ENCODE measurements at regions not wholly inside any gene's neighbourhood (a gene's known extent, or its start where the extent isn't known, plus 50 kb on each side); places are given as distances from the start of the nearest gene placed in this dataset.
"Not testable (repeated sequence)": the region's sequence is repeated elsewhere in the genome, so short reads cannot be mapped to it uniquely, and the experiment has no call there.

- no peak for DNase-seq (ENCODE audit: low read depth in 4 of 6, low spot score in 6 of 6)
- Histone ChIP-seq H3K27ac (ENCODE audit: low read depth, low read length) (no peak overlapping the region), H3K9me3 (ENCODE audit: control insufficient read depth, insufficient read depth, low read length) (no peaks in the 10 kb centered on the region), H3K27me3 (ENCODE audit: control insufficient read depth, insufficient read depth, low read length) (no peaks in the 10 kb centered on the region), H3K36me3 (ENCODE audit: control insufficient read depth, insufficient read depth, low read length) (no peaks in the 10 kb centered on the region), H3K4me1 (ENCODE audit: control insufficient read depth, insufficient read depth, low read length) (no peaks in the 10 kb centered on the region), H3K4me3 (ENCODE audit: low read depth, low read length) (no peak overlapping the region)
- WGBS (ENCODE audit: insufficient coverage), result no CpG with 5 or more reads among the region's 2 CpGs
Observed at GRCh38 chr10:80025281-80025680, 53.2 kb upstream of the TMEM254 start.

DNA sequence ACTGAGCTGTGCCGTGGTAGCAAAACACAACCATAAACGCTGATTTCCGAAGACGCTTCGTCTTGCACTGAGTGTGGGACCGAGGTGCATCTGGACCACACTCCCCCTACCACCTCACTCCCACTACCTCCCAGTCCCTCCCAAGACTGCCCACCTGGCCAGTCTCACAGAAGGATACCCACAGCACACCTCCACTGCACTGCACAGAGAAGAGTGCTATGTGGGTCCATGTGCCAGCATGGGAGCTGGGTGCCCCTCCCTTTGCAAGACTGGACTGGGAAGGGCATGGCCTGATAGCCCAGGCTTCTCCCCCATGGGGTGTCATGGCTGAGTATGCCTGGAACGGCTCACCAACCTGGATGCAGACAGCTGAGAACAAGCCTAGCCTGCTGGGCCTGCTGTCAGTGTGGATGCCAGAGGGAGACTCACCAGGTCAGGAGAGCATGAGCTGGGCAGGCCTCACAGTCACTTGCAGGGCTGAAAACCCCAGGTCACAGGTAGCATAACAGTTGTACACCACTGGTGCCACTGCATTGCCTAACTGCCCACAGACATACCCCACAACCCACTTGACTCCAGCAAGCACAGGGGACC lies 56.0 kb upstream of the TMEM254 start:
- not testable (repeated sequence) for H3K27ac ChIP-seq (ENCODE audit: low read depth, low read length); DNase-seq (ENCODE audit: low read depth in 4 of 6, low spot score in 6 of 6); H3K36me3 ChIP-seq (ENCODE audit: control insufficient read depth, insufficient read depth, low read length); H3K9me3 ChIP-seq (ENCODE audit: control insufficient read depth, insufficient read depth, low read length); H3K27me3 ChIP-seq (ENCODE audit: control insufficient read depth, insufficient read depth, low read length); H3K4me1 ChIP-seq (ENCODE audit: control insufficient read depth, insufficient read depth, low read length); H3K4me3 ChIP-seq (ENCODE audit: low read depth, low read length)
- 93% methylated on average over 1 of the region's 7 CpGs for WGBS (ENCODE audit: insufficient coverage)

GRCh38 chr10:80018406-80018984 lies 60.0 kb upstream of the TMEM254 start:
- H3K36me3 ChIP-seq (ENCODE audit: control insufficient read depth, insufficient read depth, low read length); H3K27ac ChIP-seq (ENCODE audit: low read depth, low read length); H3K9me3 ChIP-seq (ENCODE audit: control insufficient read depth, insufficient read depth, low read length); H3K4me1 ChIP-seq (ENCODE audit: control insufficient read depth, insufficient read depth, low read length); H3K4me3 ChIP-seq (ENCODE audit: low read depth, low read length); DNase-seq (ENCODE audit: low read depth in 4 of 6, low spot score in 6 of 6); H3K27me3 ChIP-seq (ENCODE audit: control insufficient read depth, insufficient read depth, low read length): not testable (repeated sequence)
- 88% methylated on average over 3 of the region's 6 CpGs for WGBS (ENCODE audit: insufficient coverage)

DNA sequence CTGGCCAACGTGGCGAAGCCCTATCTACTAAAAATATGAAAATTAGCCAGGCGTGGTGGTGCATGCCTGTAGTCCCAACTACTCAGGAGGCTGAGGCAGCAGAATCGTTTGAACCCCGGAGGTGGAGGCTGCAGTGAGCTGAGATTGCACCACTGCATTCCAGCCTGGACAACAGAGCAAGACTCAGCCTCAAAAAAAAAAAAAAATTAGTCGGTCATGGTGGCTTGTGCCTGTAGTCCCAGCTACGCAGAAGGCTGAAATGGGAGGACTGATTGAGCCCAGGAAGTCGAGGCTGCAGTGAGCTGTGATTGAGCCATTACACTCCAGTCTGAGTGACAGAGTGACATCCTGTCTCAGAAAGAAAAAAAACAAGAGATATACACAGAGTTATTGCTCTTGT lies 61.3 kb upstream of the TMEM254 start:
- H3K9me3 ChIP-seq (ENCODE audit: control insufficient read depth, insufficient read depth, low read length); H3K36me3 ChIP-seq (ENCODE audit: control insufficient read depth, insufficient read depth, low read length); DNase-seq (ENCODE audit: low read depth in 4 of 6, low spot score in 6 of 6); H3K4me1 ChIP-seq (ENCODE audit: control insufficient read depth, insufficient read depth, low read length); H3K27ac ChIP-seq (ENCODE audit: low read depth, low read length); H3K27me3 ChIP-seq (ENCODE audit: control insufficient read depth, insufficient read depth, low read length); H3K4me3 ChIP-seq (ENCODE audit: low read depth, low read length): not testable (repeated sequence)
- 97% methylated on average over 8 of the region's 8 CpGs for WGBS (ENCODE audit: insufficient coverage)

GRCh38 chr10:80015911-80016830 lies 62.3 kb upstream of the TMEM254 start:
- H3K27me3 ChIP-seq (ENCODE audit: control insufficient read depth, insufficient read depth, low read length), result no peaks in the 10 kb centered on the region
- H3K27ac ChIP-seq (ENCODE audit: low read depth, low read length), result no peak overlapping the region
- WGBS (ENCODE audit: insufficient coverage), result 80% methylated on average over 1 of the region's 6 CpGs
- H3K4me3 ChIP-seq (ENCODE audit: low read depth, low read length), result no peak overlapping the region
- H3K4me1 ChIP-seq (ENCODE audit: control insufficient read depth, insufficient read depth, low read length), result no peaks in the 10 kb centered on the region
- H3K9me3 ChIP-seq (ENCODE audit: control insufficient read depth, insufficient read depth, low read length), result no peaks in the 10 kb centered on the region
- no peaks in the 10 kb centered on the region for H3K36me3 ChIP-seq (ENCODE audit: control insufficient read depth, insufficient read depth, low read length)
- peak in 1 of 6 donors; percentile 36 for DNase-seq (ENCODE audit: low read depth in 4 of 6, low spot score in 6 of 6)

DNA sequence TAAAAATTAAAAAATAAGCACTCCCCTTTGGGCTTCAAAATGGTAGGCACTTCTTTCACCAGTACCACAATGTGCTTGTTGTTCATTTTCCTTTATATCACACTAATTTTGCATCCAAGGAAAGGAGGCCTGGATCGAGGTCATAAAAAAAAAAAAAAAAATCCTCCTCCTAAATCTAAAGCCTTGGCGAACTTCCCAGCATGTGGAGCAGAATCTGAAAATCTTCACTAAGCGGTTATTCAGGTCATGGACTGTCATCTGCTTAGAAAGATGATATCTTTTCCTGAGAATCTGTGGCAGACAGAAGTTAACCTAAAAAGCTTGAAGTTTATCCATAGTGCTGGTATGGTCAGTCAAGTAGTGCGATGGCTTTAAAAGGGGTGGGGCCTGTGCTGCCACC lies 64.2 kb upstream of the SFTPD start:
- H3K4me1 ChIP-seq (ENCODE audit: control insufficient read depth, insufficient read depth, low read length); H3K27me3 ChIP-seq (ENCODE audit: control insufficient read depth, insufficient read depth, low read length); H3K27ac ChIP-seq (ENCODE audit: low read depth, low read length); H3K9me3 ChIP-seq (ENCODE audit: control insufficient read depth, insufficient read depth, low read length); H3K36me3 ChIP-seq (ENCODE audit: control insufficient read depth, insufficient read depth, low read length); H3K4me3 ChIP-seq (ENCODE audit: low read depth, low read length): not testable (repeated sequence)
- 100% methylated on average over 2 of the region's 4 CpGs for WGBS (ENCODE audit: insufficient coverage)
- DNase-seq (ENCODE audit: low read depth in 4 of 6, low spot score in 6 of 6), result peak in 1 of 6 donors; percentile 21

GRCh38 chr10:80011144-80011543 lies 62.2 kb upstream of the SFTPD start:
- not testable (repeated sequence) for H3K36me3 ChIP-seq (ENCODE audit: control insufficient read depth, insufficient read depth, low read length)

DNA sequence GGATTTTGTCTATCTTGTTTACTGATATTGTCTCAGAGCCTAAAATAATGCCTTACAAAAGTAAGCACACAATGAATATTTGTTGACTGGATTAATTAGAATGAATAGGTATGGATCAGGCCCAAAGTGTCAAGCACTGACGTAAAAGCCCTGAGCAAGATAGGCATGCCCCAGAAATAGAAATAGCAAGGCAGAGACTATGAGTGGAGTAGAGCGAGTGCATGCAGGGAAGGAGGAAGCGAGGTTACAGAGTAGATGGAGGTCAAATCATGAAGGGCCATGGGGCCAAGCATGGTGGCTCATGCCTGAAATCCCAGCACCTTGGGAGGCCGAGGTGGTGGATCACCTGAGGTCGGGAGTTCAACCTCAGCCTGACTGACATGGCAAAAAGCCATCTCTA lies 51.6 kb upstream of the SFTPD start:
- WGBS (ENCODE audit: insufficient coverage), result 100% methylated on average over 3 of the region's 5 CpGs
- no peak for DNase-seq (ENCODE audit: low read depth in 4 of 6, low spot score in 6 of 6)
- H3K27me3 ChIP-seq (ENCODE audit: control insufficient read depth, insufficient read depth, low read length), result no peaks in the 10 kb centered on the region
- H3K36me3 ChIP-seq (ENCODE audit: control insufficient read depth, insufficient read depth, low read length), result no peaks in the 10 kb centered on the region
- H3K9me3 ChIP-seq (ENCODE audit: control insufficient read depth, insufficient read depth, low read length), result no peaks in the 10 kb centered on the region
- no peak overlapping the region for H3K27ac ChIP-seq (ENCODE audit: low read depth, low read length)
- no peak overlapping the region for H3K4me3 ChIP-seq (ENCODE audit: low read depth, low read length)
- no peaks in the 10 kb centered on the region for H3K4me1 ChIP-seq (ENCODE audit: control insufficient read depth, insufficient read depth, low read length)

More at GRCh38 chr10:80011144-80011543, 62.2 kb upstream of the SFTPD start:
- DNase-seq (ENCODE audit: low read depth in 4 of 6, low spot score in 6 of 6); H3K27ac ChIP-seq (ENCODE audit: low read depth, low read length); H3K27me3 ChIP-seq (ENCODE audit: control insufficient read depth, insufficient read depth, low read length); H3K4me1 ChIP-seq (ENCODE audit: control insufficient read depth, insufficient read depth, low read length); H3K4me3 ChIP-seq (ENCODE audit: low read depth, low read length); H3K9me3 ChIP-seq (ENCODE audit: control insufficient read depth, insufficient read depth, low read length): not testable (repeated sequence)

All from spinal cord (tissue), 9 donors.